ENCODE measurements at regions not wholly inside any gene's neighbourhood (a gene's known extent, or its start where the extent isn't known, plus 50 kb on each side); places are given as distances from the start of the nearest gene placed in this dataset.

- no peak for DNase-seq (ENCODE audit: extremely low spot score)
- Histone ChIP-seq H3K9me3 (no peaks in the 10 kb centered on the region), H3K36me3 (no peaks in the 10 kb centered on the region), H3K27ac (replicated peaks in 1 of 4) (peak overlapping the region in 1 of 4 donors; percentile 3), H3K4me1 (peaks cover 0 to 39% (median 36%) of the 10 kb centered on the region in 4 donors), H3K27me3 (no peaks in the 10 kb centered on the region), H3K4me3 (no peak overlapping the region)
- WGBS = 78% methylated on average over 3 of the region's 3 CpGs
- intact Hi-C loops (cut with DNase I) = no loop called here
- TF ChIP-seq POLR2AphosphoS5 (IDR thresholded peaks at IDR 0.05) (no peak), CTCF (IDR thresholded peaks at IDR 0.05) (no peak), EP300 (IDR thresholded peaks at IDR 0.05) (no peak), POLR2A (IDR thresholded peaks at IDR 0.05; ENCODE audit: low read depth) (no peak)
These were observed 97.5 kb upstream of the KCNG1 start for GRCh38 chr20:51120438-51120837.

DNA sequence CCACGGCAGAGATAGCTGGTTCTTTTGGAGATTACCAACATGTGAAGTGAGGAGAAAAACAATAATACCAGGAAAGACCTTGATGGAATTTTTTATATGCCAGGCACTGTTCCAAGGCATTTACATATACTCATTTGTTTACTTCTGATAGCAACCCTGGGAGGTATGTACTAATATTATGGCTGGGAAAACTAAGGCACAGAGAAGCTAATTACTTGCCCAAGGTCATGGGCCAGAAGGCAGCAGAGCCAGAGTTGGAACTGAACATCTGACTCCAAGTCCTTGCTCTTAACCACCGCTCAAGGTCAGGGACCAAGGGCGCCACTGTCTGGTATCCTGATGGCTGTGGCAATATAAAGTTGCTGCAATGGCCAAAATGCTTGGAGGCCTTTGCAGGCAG lies 97.0 kb upstream of the KCNG1 start:
- no peak for TF ChIP-seq EP300 (IDR thresholded peaks at IDR 0.05)
- TF ChIP-seq POLR2AphosphoS5 (IDR thresholded peaks at IDR 0.05) = no peak
- TF ChIP-seq POLR2A (IDR thresholded peaks at IDR 0.05; ENCODE audit: low read depth) = no peak
- no peak for TF ChIP-seq CTCF (IDR thresholded peaks at IDR 0.05)
- H3K27ac ChIP-seq (replicated peaks in 1 of 4) = no peak overlapping the region
- H3K4me1 ChIP-seq = peaks cover 0 to 36% (median 33%) of the 10 kb centered on the region in 4 donors
- peaks cover 0 to under 1% (median 0%) of the 10 kb centered on the region in 4 donors for H3K27me3 ChIP-seq
- WGBS = 81% methylated on average over 3 of the region's 3 CpGs
- DNase-seq (ENCODE audit: extremely low spot score) = no peak
- no peaks in the 10 kb centered on the region for H3K9me3 ChIP-seq
- intact Hi-C loops (cut with DNase I) = no loop called here
- H3K36me3 ChIP-seq = no peaks in the 10 kb centered on the region
- no peak overlapping the region for H3K4me3 ChIP-seq

- Histone ChIP-seq H3K27ac (replicated peaks in 1 of 4) (no peak overlapping the region), H3K36me3 (no peaks in the 10 kb centered on the region), H3K27me3 (peaks cover 0 to 7% (median 0%) of the 10 kb centered on the region in 4 donors), H3K9me3 (no peaks in the 10 kb centered on the region), H3K4me3 (no peak overlapping the region), H3K4me1 (peaks cover 0 to 36% (median 33%) of the 10 kb centered on the region in 4 donors)
- intact Hi-C loops (cut with DNase I) = no loop called here
- TF ChIP-seq POLR2A (IDR thresholded peaks at IDR 0.05; ENCODE audit: low read depth) (no peak), CTCF (IDR thresholded peaks at IDR 0.05) (no peak), EP300 (IDR thresholded peaks at IDR 0.05) (no peak), POLR2AphosphoS5 (IDR thresholded peaks at IDR 0.05) (no peak)
- WGBS = 96% methylated on average over 8 of the region's 8 CpGs
- DNase-seq (ENCODE audit: extremely low spot score) = no peak
These were observed 96.1 kb upstream of the KCNG1 start for GRCh38 chr20:51118985-51119527.

GRCh38 chr20:51118216-51118615 lies 95.3 kb upstream of the KCNG1 start:
- Histone ChIP-seq H3K4me1 (peaks cover 0 to 31% (median 29%) of the 10 kb centered on the region in 4 donors), H3K9me3 (no peaks in the 10 kb centered on the region), H3K27ac (replicated peaks in 1 of 4) (no peak overlapping the region), H3K4me3 (no peak overlapping the region), H3K36me3 (no peaks in the 10 kb centered on the region), H3K27me3 (peaks cover 0 to 12% (median 0%) of the 10 kb centered on the region in 4 donors)
- 83% methylated on average over 1 of the region's 2 CpGs for WGBS
- TF ChIP-seq POLR2AphosphoS5 (IDR thresholded peaks at IDR 0.05) = no peak
- TF ChIP-seq EP300 (IDR thresholded peaks at IDR 0.05) = no peak
- TF ChIP-seq CTCF (IDR thresholded peaks at IDR 0.05) = no peak
- no peak for TF ChIP-seq POLR2A (IDR thresholded peaks at IDR 0.05; ENCODE audit: low read depth)
- intact Hi-C loops (cut with DNase I) = no loop called here
- DNase-seq (ENCODE audit: extremely low spot score) = no peak

Measured in esophagus muscularis mucosa (tissue), 4 donors.